Stimulated activated CD4-positive, alpha-beta T cell treated with anti-CD3 and anti-CD28 coated beads, Interleukin-12 subunit alpha, Interleukin-12 subunit beta, amount 100 ng/mL, for 24 hours (primary cell): ENCODE measurements at regions not wholly inside any gene's neighbourhood (a gene's known extent, or its start where the extent isn't known, plus 50 kb on each side); places are given as distances from the start of the nearest gene placed in this dataset.

Experiments
- DNase-seq, 2 experiments: peaks; one replicate each; pipeline ENCODE4 v3.0.0-alpha.2; 2020; ENCODE audit warnings: low read depth in 2 of 2

DNA sequence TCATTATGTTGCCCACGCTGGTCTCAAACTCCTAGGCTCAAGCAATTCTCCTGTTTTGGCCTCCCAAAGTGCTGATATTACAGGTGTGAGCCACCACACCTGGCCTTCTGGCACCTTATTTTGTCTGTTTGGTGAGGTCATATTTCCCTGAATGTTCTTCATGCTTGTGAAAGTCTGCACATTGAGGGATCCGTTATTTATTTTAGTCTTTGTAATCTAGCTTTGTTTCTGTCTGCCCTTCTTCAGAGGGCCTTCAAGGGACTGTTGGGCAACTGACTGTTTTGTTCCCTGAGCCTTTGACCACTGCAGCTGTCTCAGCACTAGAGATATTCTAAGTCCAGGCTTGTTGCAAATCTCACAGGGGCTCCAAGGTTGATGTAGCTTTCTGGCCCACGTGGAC is 110.5 kb upstream of the RFC3 start:
- no peak for DNase-seq

DNA sequence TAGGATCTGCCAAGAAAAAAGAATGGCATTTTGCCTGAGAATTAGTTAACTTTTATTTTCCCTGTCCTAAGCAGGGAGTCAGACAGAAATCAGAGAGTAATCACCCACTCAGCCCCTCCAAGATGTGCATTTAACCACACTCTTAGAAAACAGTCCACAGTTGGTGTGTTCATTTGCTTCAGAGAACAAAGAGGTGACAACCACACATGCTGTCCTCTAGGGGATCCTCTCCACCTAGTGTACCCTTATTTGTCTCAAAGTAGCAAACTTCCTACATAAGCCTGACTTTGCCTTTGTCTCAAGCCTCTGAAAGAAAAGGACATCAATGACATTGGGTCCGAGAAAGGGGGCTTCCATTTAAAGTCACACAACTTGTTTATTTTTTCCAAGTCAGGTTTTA is 107.0 kb upstream of the RFC3 start:
- no peak for DNase-seq

DNA sequence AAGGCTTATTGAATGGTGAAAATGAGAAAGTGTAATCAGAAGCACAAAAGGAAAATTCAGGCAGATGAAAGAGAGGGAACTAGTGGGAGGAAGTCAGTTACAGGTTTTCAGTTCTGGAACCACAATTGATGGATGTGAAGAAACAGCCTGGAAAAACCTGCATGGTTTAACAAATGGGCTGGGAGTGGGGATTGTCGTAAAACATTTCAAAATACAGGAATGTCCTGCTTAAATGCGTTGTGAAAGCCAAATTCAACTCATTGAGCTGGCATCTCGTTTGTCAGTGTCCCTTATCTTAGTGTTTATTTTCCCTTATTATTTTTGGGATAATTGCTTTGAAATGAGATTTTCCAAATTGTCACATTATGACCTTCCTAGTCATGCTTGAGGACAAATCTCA is 106.5 kb upstream of the RFC3 start:
- no peak for DNase-seq

GRCh38 chr13:33717775-33718174 is 100.2 kb upstream of the RFC3 start:
- DNase-seq = no peak

DNA sequence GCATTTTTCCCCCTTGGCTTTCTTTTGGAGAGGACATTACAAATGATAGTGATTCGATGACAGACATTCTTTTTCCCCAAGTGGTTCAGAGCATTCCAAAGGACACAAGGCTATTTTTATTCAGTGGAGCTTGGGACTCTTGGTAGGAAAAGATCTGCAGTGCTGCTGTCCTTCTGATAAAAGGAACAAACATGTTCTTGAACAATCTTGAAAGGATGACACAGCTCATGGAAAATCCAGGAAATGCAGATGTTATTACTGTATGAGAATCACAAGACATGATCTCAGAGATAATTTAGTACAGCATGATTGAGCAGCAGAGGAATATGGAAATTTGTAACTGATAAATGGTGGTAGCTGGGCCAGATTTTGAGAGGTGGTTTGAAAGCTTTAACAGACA is 96.2 kb upstream of the RFC3 start:
- no peak for DNase-seq

DNA sequence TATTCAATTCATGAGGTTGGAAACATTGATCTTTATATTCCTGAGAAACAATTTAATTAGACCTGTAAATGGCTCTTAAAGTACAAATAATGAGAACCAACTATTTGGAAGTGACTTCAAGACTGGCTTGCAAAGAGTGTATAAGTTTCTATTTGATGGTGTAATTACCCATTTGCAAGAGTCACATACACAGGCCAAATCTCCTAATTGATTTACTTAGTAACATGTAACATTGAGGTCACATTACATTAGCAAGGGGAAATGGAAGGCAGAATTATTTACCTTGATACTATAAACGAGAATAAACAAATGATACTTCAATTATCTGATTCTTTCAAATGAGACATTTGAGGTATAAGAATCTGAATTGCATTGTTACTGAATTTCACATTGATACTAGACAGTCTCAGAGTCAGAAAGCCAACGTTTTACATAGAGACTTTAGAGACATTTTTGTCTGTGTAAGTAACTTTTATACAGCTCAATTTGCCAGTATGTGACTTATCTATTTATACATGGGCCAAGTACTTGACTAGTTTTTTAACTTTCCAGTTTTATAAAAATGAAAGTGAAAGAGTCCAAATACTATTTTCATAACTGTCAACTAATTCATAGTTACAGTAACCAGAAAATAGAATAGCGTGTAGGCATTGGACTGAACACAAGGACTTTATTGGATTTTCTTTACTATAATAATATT is 95.6 kb upstream of the RFC3 start:
- no peak for DNase-seq

- no peak for DNase-seq
Observed at GRCh38 chr13:33723365-33723764, 94.6 kb upstream of the RFC3 start.

DNA sequence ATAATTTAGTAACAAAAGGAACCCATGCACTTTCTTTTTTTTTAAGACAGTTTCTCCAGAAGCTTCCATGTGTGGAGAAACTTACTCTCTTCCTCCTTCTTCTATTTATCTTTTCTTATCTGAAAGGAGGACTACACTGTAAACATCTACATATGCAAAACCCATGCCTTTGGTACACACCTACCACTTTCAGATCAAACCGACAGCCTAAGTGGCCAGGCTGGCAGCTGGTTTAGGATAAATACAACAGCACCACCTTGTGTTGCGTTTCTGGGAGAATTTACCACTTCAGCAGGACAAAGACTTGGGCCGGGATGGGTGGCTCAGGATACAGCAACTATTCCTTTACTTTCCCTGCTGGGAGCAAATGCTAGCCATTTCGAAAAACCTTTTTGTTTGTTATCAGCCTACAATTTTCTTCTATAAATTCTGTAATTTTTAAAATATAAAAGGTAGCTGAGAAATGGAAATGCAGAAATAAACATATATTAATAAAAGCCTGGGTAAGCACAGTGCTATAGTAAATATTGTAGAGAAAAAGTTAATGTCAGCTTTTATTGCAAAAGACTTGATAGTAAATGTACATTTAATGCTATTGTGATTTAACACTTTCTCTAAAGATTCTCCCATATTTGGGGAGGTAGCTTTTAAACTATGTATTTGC is 94.0 kb upstream of the RFC3 start:
- DNase-seq = peak; percentile 31 to 44

GRCh38 chr13:33725340-33725739 is 92.6 kb upstream of the RFC3 start:
- no peak for DNase-seq

DNA sequence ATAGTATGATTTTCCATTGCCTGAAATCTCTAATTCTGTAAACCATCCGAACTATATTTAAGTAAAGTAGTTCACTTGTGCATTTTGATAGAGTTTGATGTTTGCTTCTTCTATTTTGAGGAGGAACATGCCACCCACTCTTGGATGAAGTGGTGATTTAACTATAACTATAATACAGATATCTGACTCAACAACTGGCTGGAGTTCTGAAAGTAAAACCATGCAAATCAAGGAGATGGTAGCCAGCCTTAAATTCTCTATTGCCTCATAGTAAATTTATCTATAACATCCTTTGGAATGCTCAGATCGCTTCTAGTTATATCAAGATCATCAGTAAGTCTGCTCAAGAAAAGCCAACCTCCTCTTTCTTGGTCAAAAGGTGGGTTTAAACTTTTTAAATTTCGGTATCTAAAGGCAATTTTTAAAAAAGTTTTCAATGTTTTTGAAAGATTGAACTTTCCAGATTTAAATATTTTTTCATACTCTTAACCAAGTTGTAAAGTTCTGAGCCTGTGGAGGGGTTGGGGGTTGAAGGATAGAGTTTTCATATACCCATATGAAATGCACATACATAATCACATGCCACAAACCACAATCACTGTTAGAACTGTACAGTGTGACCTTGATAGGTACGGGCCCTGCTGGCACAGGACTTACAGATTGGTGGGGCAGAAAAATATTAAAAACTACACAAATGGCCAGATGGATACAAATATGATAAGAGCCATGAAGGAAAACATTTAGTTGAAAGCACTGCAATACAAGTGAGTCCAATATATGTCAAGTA is 90.5 kb upstream of the RFC3 start:
- DNase-seq = no peak

DNA sequence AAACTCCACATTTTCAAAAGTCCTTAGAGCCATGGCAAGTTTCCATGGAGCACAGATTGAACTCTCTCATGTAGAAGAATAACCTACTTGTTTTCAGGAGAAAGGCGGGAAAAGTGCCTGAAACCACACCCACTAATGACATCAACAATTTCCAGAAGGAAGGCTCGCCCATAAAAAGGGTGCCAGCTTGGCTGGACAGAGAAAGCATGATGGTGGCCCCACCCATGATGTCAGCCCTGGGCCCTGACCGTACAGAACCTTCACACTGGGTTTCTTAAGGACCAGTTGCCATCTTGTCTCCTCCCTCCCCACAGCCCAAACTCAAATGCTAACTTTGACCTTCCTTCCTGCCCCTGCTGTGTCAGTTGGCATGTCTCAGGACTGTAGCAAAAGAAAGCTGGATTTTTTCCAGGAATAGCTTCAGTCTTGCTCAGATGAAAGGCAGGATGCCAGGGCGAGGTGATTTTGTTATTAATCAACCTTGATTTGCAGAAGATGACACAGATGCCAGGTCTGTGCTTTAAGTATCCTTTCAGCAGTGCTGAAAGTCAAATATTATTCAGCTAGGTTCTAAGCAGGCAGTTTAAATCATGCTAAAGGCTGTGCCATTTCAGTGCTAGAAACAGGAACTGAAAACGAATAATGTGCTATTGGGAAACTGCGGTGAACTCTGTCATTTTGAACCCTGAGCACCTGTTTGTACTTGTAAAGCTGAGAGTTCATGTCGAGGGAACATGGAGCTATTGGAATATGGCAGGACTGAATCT is 89.5 kb upstream of the RFC3 start:
- no peak for DNase-seq

DNA sequence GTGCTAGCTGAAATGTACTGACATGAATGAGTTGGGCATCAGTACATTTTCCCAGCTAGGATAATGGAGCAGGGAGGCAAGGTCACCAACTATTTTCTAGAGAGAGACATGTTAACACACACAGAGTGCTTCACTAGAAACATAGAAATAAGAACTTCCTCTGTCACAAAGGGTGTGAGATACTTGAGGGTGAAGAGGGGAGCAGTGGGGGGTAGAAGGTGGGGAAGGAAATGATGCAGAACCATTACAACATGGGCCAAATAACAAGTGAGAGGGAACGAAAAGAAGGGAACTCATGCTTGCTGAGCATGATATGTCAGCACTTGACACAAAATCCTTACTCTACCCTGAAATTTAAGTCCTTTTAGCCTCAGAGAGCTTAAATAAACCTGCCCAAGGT is 87.8 kb upstream of the RFC3 start:
- DNase-seq = no peak

DNA sequence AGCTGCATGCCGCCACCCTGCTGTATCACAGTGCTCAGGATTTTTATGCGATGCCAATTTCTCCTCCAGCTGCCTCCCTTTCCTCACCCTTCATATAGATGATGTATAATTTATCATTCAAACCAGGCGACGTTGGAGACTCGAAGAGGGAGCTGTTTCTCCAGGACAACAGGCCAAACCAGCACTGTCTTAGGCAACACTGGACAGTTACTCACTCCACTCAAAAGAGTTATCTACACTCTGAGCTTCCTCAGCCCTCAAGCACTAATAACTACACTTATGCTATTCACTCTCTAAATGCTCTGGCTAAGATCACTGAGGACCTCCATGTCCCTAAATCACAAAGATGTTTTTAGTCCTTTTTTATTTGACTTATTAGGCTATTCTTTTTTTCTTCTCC is 87.3 kb upstream of the RFC3 start:
- no peak for DNase-seq

DNA sequence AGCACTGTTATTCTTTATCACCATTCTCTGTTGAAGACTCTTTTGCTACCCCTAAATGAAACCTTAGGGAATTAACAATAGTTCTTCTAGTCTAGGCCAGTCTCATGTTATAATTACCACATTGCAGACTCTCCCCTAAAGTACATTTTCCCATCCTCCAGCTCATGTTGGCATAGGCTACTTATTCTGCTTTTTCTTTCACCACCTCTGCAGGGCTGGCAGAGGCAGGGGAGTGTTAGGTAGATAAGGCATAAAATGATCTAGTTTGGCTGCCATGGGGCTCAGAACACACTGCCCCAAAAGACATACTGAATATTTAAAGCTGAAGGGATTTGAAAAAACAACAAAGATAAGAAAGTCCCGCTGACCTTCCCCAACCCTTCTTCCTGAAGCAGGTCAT is 82.7 kb upstream of the RFC3 start:
- DNase-seq = no peak

GRCh38 chr13:33739254-33739653 is 78.7 kb upstream of the RFC3 start:
- no peak for DNase-seq

DNA sequence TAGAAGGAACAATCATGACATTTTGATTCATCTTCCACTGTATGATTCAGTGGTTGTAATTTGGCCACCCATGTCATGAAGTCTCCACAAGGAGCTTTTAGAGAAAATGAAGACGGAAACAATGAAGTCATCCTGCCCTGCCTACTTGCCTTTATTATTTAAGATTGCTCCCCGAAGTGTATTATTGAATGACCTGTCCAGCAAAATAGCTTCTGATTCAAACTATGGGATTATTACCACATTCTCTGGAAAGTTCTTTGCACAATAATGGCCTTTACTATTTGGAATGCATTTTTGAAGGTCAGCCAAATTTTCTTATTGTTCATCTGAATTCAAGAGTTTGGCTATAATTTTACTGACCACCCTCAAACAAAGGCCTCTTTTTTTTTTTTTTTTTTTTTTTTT is 77.8 kb upstream of the RFC3 start:
- DNase-seq = no peak

DNA sequence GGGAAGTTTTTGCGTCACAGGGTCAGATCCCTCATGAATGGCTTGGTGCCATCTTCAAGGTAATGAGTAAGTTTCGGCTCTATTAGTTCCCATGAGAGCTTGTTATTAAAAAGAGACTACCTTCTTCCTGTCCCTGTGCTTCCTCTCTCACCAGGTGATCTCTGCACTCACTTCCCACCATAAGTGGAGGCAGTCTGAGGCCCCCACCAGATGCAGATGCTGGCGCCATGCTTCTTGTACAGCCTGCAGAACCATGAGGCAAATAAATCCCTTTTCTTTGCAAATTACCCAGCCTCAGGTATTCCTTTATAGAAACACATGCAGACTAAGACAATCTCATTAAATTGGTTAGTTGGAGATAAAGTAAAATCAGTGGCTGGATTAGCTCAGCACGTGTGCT is 75.6 kb upstream of the RFC3 start:
- no peak for DNase-seq

- no peak for DNase-seq
Observed at GRCh38 chr13:33743438-33744368, 74.2 kb upstream of the RFC3 start.

- DNase-seq = no peak
Observed at GRCh38 chr13:33744589-33745369, 73.2 kb upstream of the RFC3 start.
